ENCODE measurements at regions not wholly inside any gene's neighbourhood (a gene's known extent, or its start where the extent isn't known, plus 50 kb on each side); places are given as distances from the start of the nearest gene placed in this dataset.

DNA sequence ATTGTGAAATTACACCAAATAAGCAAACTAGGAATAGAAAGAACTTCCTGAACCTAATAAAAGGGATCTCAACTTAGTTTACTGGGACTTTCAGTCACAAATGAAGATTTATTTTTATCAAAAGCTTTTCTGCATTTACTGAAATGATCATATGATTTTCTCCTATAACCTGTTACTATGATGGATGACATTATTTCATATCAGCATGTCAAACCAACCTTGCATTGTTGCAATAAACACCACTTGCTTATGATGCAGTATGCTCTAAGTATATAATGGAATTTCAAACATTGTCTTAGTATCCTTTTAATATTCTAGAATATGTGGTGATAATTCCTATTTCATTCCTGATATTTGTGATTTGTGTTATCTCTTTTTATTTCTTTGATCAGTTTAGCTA, 303.0 kb downstream of the CGGBP1 start:
- Histone ChIP-seq H2AFZ (ENCODE audit: low read length) (no peak overlapping the region), H4K8ac (replicated peaks; ENCODE audit: insufficient read length, low read depth, low read length) (no peak overlapping the region), H2BK5ac (ENCODE audit: insufficient read length, low read length) (no peak overlapping the region), H3K4ac (ENCODE audit: low read depth, low read length) (no peak overlapping the region), H2BK15ac (ENCODE audit: low read depth, low read length) (no peak overlapping the region), H2BK20ac (ENCODE audit: low read depth, low read length, poor library complexity, severe bottlenecking) (no peak overlapping the region), H3K9me3 (ENCODE audit: control insufficient read depth, low read depth, low read length) (no peaks in the 10 kb centered on the region), H3K18ac (ENCODE audit: insufficient read length, low read depth, low read length) (no peak overlapping the region), H3K79me2 (ENCODE audit: insufficient read depth, low read length) (no peaks in the 10 kb centered on the region), H2BK120ac (ENCODE audit: low read depth, low read length, poor library complexity, severe bottlenecking) (no peak overlapping the region), H3K27ac (ENCODE audit: insufficient read length, low read depth, low read length) (no peak overlapping the region), H3K4me2 (ENCODE audit: insufficient read depth, insufficient read length, low read length) (no peak overlapping the region), H3K27me3 (ENCODE audit: insufficient read depth, low read length) (no peaks in the 10 kb centered on the region), H4K5ac (ENCODE audit: insufficient read length, low read depth, low read length) (no peak overlapping the region), H3K14ac (ENCODE audit: insufficient read depth, low read length) (no peak overlapping the region), H3T11ph (ENCODE audit: low read length) (no peak overlapping the region), H2AK5ac (ENCODE audit: insufficient read length, low read length) (no peak overlapping the region), H3K23ac (ENCODE audit: insufficient read length, low read depth, low read length) (no peak overlapping the region), H3K56ac (ENCODE audit: insufficient read length, low read depth, low read length) (no peak overlapping the region), H3K79me1 (ENCODE audit: insufficient read depth, low read depth, low read length, poor library complexity, severe bottlenecking) (no peaks in the 10 kb centered on the region), H3K4me1 (ENCODE audit: insufficient read depth, low read length) (no peaks in the 10 kb centered on the region), H2BK12ac (ENCODE audit: insufficient read length, low read depth, low read length) (no peak overlapping the region), H4K91ac (ENCODE audit: insufficient read length, low read depth, low read length) (no peak overlapping the region), H3K9ac (ENCODE audit: extremely low read depth, insufficient read length, low read length) (no peak overlapping the region), H3K23me2 (ENCODE audit: insufficient read length, low read depth, low read length, poor library complexity, severe bottlenecking) (no peaks in the 10 kb centered on the region), H4K20me1 (ENCODE audit: control insufficient read depth, insufficient read depth, insufficient read length) (no peaks in the 10 kb centered on the region)
- TF ChIP-seq, protein P1, sequence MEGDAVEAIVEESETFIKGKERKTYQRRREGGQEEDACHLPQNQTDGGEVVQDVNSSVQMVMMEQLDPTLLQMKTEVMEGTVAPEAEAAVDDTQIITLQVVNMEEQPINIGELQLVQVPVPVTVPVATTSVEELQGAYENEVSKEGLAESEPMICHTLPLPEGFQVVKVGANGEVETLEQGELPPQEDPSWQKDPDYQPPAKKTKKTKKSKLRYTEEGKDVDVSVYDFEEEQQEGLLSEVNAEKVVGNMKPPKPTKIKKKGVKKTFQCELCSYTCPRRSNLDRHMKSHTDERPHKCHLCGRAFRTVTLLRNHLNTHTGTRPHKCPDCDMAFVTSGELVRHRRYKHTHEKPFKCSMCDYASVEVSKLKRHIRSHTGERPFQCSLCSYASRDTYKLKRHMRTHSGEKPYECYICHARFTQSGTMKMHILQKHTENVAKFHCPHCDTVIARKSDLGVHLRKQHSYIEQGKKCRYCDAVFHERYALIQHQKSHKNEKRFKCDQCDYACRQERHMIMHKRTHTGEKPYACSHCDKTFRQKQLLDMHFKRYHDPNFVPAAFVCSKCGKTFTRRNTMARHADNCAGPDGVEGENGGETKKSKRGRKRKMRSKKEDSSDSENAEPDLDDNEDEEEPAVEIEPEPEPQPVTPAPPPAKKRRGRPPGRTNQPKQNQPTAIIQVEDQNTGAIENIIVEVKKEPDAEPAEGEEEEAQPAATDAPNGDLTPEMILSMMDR (conservative IDR thresholded peaks at IDR 0.05): no peak
- no peak overlapping the region for H3K4me3 Mint-ChIP-seq
- H3K4me1 Mint-ChIP-seq: peaks cover 8 to 9% of the 10 kb centered on the region in 2 experiments; a peak in 3 of 4 replicates
- peaks cover 0 to 1% (median 0%) of the 10 kb centered on the region in 3 experiments; a peak in 1 of 7 replicates for H3K36me3 Mint-ChIP-seq (ENCODE audit: insufficient read depth in 1 of 3, low read depth in 3 of 3)
- H3K9me3 Mint-ChIP-seq: peaks cover 0 to 2% of the 10 kb centered on the region in 2 experiments; a peak in 2 of 5 replicates
- H3K27ac Mint-ChIP-seq: no peak overlapping the region
- no peak for DNase-seq
- H3K27me3 Mint-ChIP-seq (ENCODE audit: low read depth): no peaks in the 10 kb centered on the region

Data from H9 (cell line).